ENCODE measurements at regions not wholly inside any gene's neighbourhood (a gene's known extent, or its start where the extent isn't known, plus 50 kb on each side); places are given as distances from the start of the nearest gene placed in this dataset.

GRCh38 chr12:88251798-88252197, 109.7 kb downstream of the TMTC3 start:
- no peak overlapping the region for H3K27ac ChIP-seq
- H3K4me3 ChIP-seq = no peak overlapping the region
- intact Hi-C loops (cut with DNase I) = no loop called here

GRCh38 chr12:88253371-88253978, 111.4 kb downstream of the TMTC3 start:
- no peaks in the 10 kb centered on the region for H3K36me3 ChIP-seq (replicated peaks in 1 of 2)
- intact Hi-C loops (cut with DNase I) = no loop called here
- H3K9me3 ChIP-seq (replicated peaks in 1 of 3) = no peaks in the 10 kb centered on the region
- H3K27me3 ChIP-seq = no peaks in the 10 kb centered on the region
- no peak overlapping the region for H3K4me3 ChIP-seq
- TF ChIP-seq POLR2A (IDR thresholded peaks at IDR 0.05) = no peak
- TF ChIP-seq CTCF (IDR thresholded peaks at IDR 0.05) = no peak
- no peak for DNase-seq
- no peaks in the 10 kb centered on the region for H3K4me1 ChIP-seq (replicated peaks in 1 of 2)
- H3K27ac ChIP-seq = no peak overlapping the region

More at GRCh38 chr12:88251798-88252197, 109.7 kb downstream of the TMTC3 start:
- H3K9me3 ChIP-seq (replicated peaks in 1 of 3) = no peaks in the 10 kb centered on the region
- DNase-seq = no peak
- H3K36me3 ChIP-seq (replicated peaks in 1 of 2) = no peaks in the 10 kb centered on the region
- TF ChIP-seq CTCF (IDR thresholded peaks at IDR 0.05) = no peak
- TF ChIP-seq POLR2A (IDR thresholded peaks at IDR 0.05) = no peak
- H3K4me1 ChIP-seq (replicated peaks in 1 of 2) = no peaks in the 10 kb centered on the region
- no peaks in the 10 kb centered on the region for H3K27me3 ChIP-seq

GRCh38 chr12:88255224-88255623, 113.1 kb downstream of the TMTC3 start:
- TF ChIP-seq CTCF (IDR thresholded peaks at IDR 0.05) = no peak
- TF ChIP-seq POLR2A (IDR thresholded peaks at IDR 0.05) = no peak
- no peaks in the 10 kb centered on the region for H3K36me3 ChIP-seq (replicated peaks in 1 of 2)
- H3K27ac ChIP-seq = no peak overlapping the region
- no peak for DNase-seq
- no peaks in the 10 kb centered on the region for H3K4me1 ChIP-seq (replicated peaks in 1 of 2)
- intact Hi-C loops (cut with DNase I) = no loop called here
- H3K27me3 ChIP-seq = no peaks in the 10 kb centered on the region
- H3K4me3 ChIP-seq = no peak overlapping the region
- no peaks in the 10 kb centered on the region for H3K9me3 ChIP-seq (replicated peaks in 1 of 3)
- WGBS, 4 donors = 66 to 78% (median 72%) methylated on average over 2 of the region's 2 CpGs

- Histone ChIP-seq H3K4me1 (replicated peaks in 1 of 2) (no peaks in the 10 kb centered on the region), H3K9me3 (replicated peaks in 1 of 3) (no peaks in the 10 kb centered on the region), H3K27me3 (no peaks in the 10 kb centered on the region), H3K27ac (no peak overlapping the region), H3K4me3 (no peak overlapping the region), H3K36me3 (replicated peaks in 1 of 2) (no peaks in the 10 kb centered on the region)
- intact Hi-C loops (cut with DNase I) = no loop called here
- DNase-seq = no peak
- TF ChIP-seq CTCF (IDR thresholded peaks at IDR 0.05) (no peak), POLR2A (IDR thresholded peaks at IDR 0.05) (no peak)
These were observed 113.7 kb downstream of the TMTC3 start for GRCh38 chr12:88255847-88256246.

Data from adrenal gland (tissue), 9 donors.